ENCODE measurements at regions not wholly inside any gene's neighbourhood (a gene's known extent, or its start where the extent isn't known, plus 50 kb on each side); places are given as distances from the start of the nearest gene placed in this dataset.

DNA sequence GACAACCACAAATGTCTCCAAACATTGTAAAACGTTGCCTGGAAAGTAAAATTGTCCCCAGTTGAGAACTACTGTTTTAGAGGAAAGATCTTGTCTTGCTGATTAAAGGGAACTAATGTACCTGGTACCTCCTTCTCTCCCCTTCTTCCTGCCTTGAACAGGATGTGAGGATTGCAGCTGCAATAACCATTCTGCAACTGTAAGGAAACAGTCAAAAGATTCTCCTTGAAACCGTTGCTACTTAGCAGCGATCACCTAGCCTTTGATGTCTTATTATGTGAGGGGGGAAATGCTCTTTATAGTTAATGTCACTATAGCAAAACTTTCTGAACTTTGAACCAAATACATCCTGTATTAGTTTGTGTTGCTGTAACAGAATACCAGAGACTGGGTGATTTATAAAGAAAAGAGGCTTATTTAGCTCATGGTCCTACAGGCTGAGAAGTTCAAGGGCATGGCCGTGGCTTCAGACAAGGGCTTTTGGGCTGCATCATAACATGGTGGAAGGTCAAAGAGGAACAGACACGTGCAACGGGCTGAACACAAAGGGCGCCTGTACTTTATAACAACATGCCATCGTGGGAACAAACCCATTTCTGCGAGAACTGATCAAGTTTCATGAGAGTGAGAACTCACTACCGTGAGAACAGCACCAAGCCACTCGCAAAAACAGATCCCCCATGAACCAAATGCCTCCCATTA, 54.2 kb upstream of the PARD3 start:
- Histone ChIP-seq H3K79me2 (ENCODE audit: control insufficient read depth, insufficient read depth, low read length) (no peaks in the 10 kb centered on the region), H3K9ac (ENCODE audit: low read length) (no peak overlapping the region), H3K4me2 (replicated peaks; ENCODE audit: low read depth, low read length, poor library complexity, severe bottlenecking) (no peak overlapping the region), H3K27ac (ENCODE audit: low read length in 2 of 2) (no peak overlapping the region), H3K4me1 (ENCODE audit: control insufficient read depth in 2 of 2, insufficient read depth in 2 of 2, low read length in 2 of 2) (no peaks in the 10 kb centered on the region), H4K20me1 (ENCODE audit: control insufficient read depth, insufficient read depth, low read length, poor library complexity, severe bottlenecking) (no peaks in the 10 kb centered on the region), H3K4me3 (ENCODE audit: control extremely low read depth in 1 of 5, extremely low read depth in 1 of 5, insufficient read depth in 1 of 5, low read depth in 2 of 5, low read length in 4 of 5) (no peak overlapping the region), H3K9me3 (ENCODE audit: control extremely low read depth in 1 of 3, control insufficient read depth in 2 of 3, insufficient read depth in 1 of 3, low read length in 2 of 3) (no peaks in the 10 kb centered on the region), H3K36me3 (replicated peaks in 1 of 2; ENCODE audit: control extremely low read depth in 1 of 2, control insufficient read depth in 1 of 2, extremely low read depth in 1 of 2, insufficient read depth in 2 of 2, low read length in 1 of 2) (no peaks in the 10 kb centered on the region), H2AFZ (ENCODE audit: insufficient read depth, low read depth, low read length, poor library complexity, severe bottlenecking) (no peak overlapping the region), H3K27me3 (replicated peaks in 1 of 4; ENCODE audit: control extremely low read depth in 1 of 4, control insufficient read depth in 3 of 4, insufficient read depth in 4 of 4, low read length in 3 of 4) (peaks cover 0 to 2% (median 0%) of the 10 kb centered on the region in 4 experiments)
- Mint-ChIP-seq H3K4me3 (no peak overlapping the region), H3K4me1 (no peaks in the 10 kb centered on the region), H3K27me3 (peaks cover 6% of the 10 kb centered on the region), H3K9me3 (ENCODE audit: insufficient read depth) (no peaks in the 10 kb centered on the region), H3K27ac (no peak overlapping the region)
- ChIA-PET POLR2A (no interaction called here), CTCF (no interaction called here)
- ATAC-seq (ENCODE audit: low read depth): no peak
- DNase-seq: no peak
- intact Hi-C loops (cut with micrococcal nuclease): no loop called here
- TF ChIP-seq, protein P1, sequence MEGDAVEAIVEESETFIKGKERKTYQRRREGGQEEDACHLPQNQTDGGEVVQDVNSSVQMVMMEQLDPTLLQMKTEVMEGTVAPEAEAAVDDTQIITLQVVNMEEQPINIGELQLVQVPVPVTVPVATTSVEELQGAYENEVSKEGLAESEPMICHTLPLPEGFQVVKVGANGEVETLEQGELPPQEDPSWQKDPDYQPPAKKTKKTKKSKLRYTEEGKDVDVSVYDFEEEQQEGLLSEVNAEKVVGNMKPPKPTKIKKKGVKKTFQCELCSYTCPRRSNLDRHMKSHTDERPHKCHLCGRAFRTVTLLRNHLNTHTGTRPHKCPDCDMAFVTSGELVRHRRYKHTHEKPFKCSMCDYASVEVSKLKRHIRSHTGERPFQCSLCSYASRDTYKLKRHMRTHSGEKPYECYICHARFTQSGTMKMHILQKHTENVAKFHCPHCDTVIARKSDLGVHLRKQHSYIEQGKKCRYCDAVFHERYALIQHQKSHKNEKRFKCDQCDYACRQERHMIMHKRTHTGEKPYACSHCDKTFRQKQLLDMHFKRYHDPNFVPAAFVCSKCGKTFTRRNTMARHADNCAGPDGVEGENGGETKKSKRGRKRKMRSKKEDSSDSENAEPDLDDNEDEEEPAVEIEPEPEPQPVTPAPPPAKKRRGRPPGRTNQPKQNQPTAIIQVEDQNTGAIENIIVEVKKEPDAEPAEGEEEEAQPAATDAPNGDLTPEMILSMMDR (IDR thresholded peaks at IDR 0.05): no peak
- TF ChIP-seq EZH2 (IDR thresholded peaks at IDR 0.05; ENCODE audit: borderline replicate concordance, insufficient read depth, low read depth, low read length, poor library complexity, severe bottlenecking): no peak
- WGBS (ENCODE audit: insufficient coverage): 88% methylated on average over 8 of the region's 11 CpGs

DNA sequence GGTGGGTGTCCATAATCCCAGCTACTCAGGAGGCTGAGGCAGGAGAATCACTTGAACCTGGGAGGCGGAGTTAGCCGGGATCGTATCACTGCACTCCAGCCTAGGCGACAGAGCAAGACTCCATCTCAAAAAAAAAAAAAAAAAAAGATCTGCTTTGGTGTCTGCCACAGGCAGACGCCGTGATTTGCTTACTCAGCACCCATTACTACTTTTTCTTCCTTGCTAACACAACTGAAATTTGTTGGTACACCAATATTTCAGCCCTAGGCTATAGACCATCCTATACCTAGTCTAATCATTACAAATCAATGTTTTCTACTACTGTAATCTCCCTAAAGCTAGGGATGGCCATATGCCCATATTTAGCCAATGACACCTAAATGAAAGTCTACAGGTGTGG, 53.5 kb upstream of the PARD3 start:
- Histone ChIP-seq H2AFZ (ENCODE audit: insufficient read depth, low read depth, low read length, poor library complexity, severe bottlenecking) (no peak overlapping the region), H3K4me1 (ENCODE audit: control insufficient read depth in 2 of 2, insufficient read depth in 2 of 2, low read length in 2 of 2) (no peaks in the 10 kb centered on the region), H3K36me3 (replicated peaks in 1 of 2; ENCODE audit: control extremely low read depth in 1 of 2, control insufficient read depth in 1 of 2, extremely low read depth in 1 of 2, insufficient read depth in 2 of 2, low read length in 1 of 2) (no peaks in the 10 kb centered on the region), H3K27me3 (replicated peaks in 1 of 4; ENCODE audit: control extremely low read depth in 1 of 4, control insufficient read depth in 3 of 4, insufficient read depth in 4 of 4, low read length in 3 of 4) (peaks cover 0 to 2% (median 0%) of the 10 kb centered on the region in 4 experiments), H3K4me3 (ENCODE audit: control extremely low read depth in 1 of 5, extremely low read depth in 1 of 5, insufficient read depth in 1 of 5, low read depth in 2 of 5, low read length in 4 of 5) (no peak overlapping the region), H4K20me1 (ENCODE audit: control insufficient read depth, insufficient read depth, low read length, poor library complexity, severe bottlenecking) (no peaks in the 10 kb centered on the region), H3K9ac (ENCODE audit: low read length) (no peak overlapping the region), H3K9me3 (ENCODE audit: control extremely low read depth in 1 of 3, control insufficient read depth in 2 of 3, insufficient read depth in 1 of 3, low read length in 2 of 3) (no peaks in the 10 kb centered on the region), H3K79me2 (ENCODE audit: control insufficient read depth, insufficient read depth, low read length) (no peaks in the 10 kb centered on the region), H3K4me2 (replicated peaks; ENCODE audit: low read depth, low read length, poor library complexity, severe bottlenecking) (no peak overlapping the region), H3K27ac (ENCODE audit: low read length in 2 of 2) (no peak overlapping the region)
- Mint-ChIP-seq H3K4me3 (no peak overlapping the region), H3K9me3 (ENCODE audit: insufficient read depth) (no peaks in the 10 kb centered on the region), H3K4me1 (no peaks in the 10 kb centered on the region), H3K27ac (no peak overlapping the region), H3K27me3 (peaks cover 6% of the 10 kb centered on the region)
- ChIA-PET POLR2A (no interaction called here), CTCF (no interaction called here)
- TF ChIP-seq EZH2 (IDR thresholded peaks at IDR 0.05; ENCODE audit: borderline replicate concordance, insufficient read depth, low read depth, low read length, poor library complexity, severe bottlenecking): no peak
- TF ChIP-seq, protein P1 (IDR thresholded peaks at IDR 0.05): no peak
- intact Hi-C loops (cut with micrococcal nuclease): no loop called here
- ATAC-seq (ENCODE audit: low read depth): no peak
- no peak for DNase-seq
- 94% methylated on average over 4 of the region's 6 CpGs for WGBS (ENCODE audit: insufficient coverage)

Data from B cell (primary cell).